T-helper 2 cell (primary cell): ENCODE measurements at regions not wholly inside any gene's neighbourhood (a gene's known extent, or its start where the extent isn't known, plus 50 kb on each side); places are given as distances from the start of the nearest gene placed in this dataset.
"Not testable (repeated sequence)": the region's sequence is repeated elsewhere in the genome, so short reads cannot be mapped to it uniquely, and the experiment has no call there.

Source experiments
- DNase-seq, 5 experiments: peaks; one replicate each; pipeline versions ENCODE4 v3.0.0 to v3.0.0-alpha.2; 2012 to 2022

DNA sequence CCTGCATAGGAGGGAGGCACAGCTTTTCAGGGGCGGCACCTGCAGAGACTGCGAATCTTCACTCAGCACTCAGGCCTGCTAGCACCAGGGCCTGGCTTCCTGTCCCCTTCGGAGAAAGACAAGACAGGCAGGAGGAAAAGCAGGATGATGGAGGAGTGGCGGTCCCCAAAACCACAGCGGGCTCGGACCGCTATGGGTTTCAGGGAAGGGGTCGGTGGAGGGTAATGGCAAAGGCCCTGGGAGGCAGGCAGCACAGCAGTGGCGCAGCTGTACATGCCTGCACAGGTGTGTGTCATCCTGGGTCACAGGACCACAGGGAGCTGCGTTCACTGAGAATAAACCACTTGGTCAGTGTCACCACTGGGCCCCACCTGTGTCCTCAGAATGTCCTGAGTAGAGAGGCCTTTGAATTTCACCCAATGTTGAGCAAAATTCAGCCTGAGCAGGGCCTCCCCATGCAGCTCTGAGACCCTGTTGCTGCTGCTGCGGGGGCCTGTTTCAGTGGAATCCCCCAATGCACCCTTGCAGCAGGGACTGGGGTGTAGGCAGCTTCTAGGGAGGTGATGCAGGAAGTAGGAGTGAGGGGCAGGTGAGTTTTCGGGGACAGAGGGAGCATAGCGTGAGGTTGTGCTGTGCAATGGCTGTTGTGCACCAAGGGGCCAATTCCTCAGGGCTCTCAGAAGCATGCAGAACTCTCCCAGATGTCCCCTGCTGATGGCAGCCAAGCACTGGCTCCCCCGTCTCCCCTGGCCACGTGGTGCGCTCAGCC is 90.6 kb upstream of the PPP2R2D start:
- DNase-seq, result no peak

DNA sequence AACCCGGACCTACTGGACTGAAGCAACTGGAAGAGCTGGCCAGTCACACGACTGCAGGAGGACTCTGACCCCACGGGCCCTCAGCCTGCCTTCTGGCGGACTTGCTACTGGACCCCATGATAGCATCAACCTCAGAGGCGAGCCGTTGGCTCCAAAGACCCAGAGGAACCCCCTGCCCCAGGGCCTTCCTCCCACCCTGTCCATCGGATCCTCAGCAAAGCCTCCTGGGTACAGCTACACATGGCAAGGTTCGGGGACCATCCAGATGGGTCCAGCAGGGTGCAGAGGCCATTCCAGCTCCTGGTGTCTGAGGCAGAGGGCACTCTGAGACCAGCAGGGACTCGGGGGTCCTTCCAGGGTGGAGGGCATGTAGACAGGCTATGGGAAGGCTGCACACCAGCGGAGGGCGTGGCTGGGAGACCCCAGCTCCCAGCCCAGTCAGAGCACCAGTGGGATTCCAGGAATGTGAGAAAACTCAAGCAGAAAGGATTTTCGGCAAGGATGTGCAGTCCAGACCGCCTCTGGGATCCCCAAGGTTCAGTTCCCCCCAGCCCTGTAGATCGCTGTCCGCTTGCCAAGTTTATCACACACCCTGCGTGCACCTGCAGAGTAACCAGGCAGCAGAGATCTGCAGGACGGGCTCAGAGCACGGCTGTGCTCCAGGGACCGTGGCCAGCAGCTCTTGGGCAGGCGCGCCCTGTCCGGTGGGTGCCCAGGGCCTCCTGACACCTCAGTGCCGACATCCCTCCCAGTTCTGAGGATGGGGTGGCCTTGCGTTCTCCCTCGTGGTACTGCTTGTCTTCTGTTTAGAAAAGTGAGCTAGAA is 89.8 kb upstream of the PPP2R2D start:
- DNase-seq, result no peak

DNA sequence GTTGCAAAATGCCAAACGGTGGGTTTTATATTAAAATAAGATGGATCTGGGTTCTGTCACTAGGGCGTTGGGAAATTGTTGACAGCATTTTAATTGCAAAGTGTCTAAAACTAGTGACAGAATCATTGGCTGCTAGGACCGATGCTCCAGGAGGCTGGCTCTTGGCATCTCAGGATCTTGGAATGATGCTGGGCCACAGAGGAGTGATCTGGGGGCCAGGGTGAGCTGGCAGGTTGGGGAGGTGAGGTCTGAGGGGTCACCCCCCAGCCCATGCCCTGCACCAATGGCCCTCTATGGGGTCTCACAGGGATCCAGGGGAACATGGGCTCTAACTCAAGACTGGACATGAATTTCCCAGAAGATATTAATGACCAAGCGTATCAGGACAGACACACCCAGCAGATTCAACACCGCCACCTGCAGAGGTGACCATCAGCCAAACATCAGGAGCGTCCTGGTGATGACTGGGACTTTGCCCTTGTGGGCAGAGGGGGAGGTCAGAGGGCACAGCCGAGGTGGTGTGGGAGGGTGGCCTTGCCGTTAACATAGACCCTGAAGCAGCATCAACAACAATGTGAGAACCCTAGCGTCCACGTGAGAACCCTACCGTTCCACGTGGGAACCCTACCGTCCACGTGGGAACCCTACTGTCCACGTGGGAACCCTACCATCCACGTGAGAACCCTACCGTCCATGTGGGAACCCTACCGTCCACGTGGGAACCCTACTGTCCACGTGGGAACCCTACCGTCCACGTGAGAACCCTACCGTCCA is 89.0 kb upstream of the PPP2R2D start:
- no peak for DNase-seq

DNA sequence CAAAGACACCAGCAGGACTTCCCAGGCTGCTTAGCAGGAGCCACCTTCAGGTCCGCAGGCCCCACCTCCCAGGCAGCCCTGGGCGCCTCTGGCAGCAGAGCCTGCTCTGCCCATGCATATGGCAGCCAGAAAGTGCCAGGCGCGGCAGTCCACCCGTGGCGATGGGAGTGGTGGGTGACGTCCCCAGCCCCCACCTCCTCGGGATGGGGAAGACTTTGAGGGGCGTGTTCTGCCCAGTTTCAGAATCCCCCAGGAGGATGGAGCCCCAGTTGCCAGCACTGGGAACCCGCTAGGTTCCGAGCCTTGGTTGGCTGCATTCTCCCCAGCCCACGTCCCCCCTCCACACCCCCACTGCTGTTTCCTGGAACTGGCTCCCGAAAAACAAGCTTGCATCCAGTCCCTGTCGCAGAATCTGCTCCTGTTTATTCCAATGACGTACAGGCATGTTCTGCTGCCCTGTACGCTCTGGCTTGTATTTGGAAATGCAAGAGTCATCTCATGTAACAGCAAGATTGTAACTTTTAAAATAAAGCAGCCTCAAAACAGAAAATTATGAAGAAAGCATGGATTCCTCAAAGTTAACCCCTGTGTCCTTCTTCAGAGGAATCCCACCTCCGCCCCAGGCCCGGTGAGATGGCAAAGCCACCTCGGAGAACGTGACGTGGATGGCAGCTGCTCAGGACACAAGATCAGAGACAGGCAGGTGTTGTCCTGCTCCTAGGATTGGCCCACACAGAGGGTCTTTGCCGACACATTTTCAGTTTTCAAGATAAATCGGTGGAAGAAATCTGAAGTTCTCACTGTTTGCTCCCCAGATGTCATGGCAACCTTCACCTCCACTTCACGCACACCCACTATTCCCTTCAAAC is 87.8 kb upstream of the PPP2R2D start:
- DNase-seq, result no peak

DNA sequence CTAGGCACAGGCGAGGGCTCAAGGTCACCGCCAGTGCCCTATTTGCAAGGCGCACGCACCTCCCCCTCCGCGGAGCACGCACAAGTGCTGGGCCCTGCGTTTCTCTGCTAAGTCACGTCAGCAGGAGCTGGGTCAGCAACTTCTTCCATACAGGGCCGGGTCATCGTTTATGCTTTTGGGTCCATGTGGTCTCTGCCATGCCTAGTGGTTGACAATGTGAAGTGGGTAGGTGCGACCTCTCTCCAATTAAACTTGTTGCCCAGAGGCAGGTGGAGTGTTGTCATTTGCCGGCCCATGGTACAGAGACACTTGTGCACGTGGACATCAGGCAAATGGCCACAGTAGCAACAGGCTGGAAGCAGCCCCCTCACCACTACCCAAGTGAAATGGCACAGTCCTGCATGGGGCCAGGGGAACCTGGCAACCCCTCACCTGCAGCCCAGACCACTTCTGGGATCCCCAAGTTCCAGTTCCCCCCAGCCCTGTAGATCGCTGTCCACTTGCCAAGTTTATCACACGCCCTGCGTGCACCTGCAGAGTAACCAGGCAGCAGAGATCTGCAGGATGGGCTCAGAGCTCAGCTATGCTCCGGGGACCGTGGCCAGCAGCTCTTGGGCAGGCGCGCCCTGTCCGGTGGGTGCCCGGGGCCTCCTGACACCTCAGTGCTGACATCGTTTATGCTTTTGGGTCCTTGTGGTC is 86.1 kb upstream of the PPP2R2D start:
- DNase-seq, result no peak

DNA sequence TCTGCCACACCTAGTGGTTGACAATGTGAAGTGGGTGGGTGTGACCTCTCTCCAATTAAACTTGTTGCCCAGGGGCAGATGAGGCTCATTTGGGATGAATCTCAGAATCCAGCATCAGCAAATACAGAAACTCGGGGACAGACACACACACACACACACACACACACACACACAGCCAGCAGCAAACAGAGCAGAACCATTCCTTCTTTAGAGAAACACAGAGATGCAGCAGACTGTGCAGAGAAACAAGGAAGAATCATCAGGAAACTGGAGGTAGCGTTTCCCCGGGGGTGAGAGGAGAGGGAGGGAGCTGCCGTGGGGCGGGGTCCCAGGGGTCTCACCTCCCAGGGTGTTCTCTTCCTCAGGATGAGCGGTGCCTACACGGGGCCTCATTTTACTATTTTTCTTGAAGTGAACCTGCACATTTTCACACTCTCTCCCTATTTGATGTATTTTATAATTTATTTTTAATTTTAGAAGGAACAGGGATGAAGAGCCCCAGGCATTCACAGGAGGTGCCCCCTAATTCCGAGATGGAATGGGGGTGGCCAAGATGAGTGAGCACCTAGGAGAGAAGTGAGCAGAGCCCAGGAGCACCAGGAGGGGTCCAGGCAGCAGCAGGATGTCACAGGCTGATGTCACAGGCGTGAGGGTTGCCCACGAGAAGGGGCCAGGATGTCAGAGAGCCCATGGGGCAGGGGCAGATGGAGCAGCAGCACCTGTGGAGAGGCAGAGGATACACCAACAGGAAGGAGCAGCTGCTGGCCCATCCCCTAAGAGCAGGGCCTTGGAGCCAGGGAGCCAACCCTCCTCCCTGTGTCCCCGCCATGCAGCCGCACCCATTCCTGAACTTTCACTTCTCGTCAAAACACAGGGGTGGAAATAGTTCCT is 85.3 kb upstream of the PPP2R2D start:
- DNase-seq, result no peak

DNA sequence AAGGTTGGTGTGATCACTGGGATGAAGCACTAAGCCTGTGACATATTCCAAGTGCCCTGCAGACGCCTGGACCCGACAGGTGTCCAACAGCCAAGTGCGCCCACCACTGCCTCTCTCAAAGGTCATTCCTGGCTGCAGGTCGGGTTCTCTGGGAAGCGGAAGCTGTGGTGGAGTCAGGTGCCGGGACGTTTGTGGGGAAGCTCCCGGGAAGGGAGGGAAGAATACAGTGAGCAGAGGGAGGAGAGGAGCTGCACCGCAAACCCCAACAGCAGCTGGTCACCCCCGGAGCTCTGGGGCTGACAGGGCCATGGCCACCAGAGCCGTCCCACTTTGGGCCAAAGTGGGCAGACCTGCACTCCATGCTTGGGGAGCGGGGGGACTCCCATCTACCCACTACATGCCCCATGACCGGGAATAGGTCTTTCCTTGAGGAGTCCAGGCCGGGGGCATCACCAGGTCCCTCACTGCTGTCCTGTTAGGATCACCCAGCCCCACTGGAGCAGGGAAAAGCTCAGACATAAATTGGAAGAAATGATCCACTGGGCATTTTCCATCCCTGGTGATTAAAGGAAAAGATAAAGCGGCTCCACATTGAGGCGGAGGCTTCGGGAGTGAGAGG is 84.5 kb upstream of the PPP2R2D start:
- no peak for DNase-seq

DNA sequence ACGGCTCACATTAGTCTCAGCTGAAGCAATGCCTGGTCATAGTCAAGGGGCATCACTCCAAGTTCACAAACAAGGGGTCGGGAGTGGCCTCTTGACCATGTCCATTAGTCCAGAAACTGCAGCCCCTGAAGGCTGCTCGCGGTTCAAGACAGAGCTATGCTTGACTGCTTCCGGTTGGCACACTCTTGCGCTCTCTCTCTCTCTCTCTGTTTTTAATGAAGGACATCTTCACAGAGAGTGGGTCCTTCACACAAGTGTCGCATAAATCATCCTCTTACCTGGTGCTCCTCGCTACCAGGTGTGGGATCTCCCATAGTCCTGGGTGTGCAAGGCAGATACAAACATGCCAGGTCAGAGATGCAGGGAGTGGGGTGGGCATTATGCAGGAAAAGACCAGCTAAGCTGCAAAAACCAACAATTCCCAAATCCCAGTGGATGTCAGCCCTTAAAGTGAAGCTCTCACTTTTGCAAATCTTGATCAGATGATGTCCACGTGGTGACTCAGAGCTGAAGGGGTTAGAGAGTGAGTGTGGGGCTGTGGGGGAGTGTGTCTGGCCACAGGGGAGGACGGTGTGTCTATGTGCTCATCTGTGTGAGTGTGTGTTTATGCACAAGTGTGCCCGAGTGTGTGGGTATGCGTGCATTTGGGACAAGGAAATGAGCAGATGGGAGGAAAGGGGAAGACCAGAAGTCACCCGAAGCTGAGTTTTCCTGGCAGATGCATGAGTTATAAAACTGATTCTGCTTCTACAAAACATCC is 83.7 kb upstream of the PPP2R2D start:
- no peak for DNase-seq

DNA sequence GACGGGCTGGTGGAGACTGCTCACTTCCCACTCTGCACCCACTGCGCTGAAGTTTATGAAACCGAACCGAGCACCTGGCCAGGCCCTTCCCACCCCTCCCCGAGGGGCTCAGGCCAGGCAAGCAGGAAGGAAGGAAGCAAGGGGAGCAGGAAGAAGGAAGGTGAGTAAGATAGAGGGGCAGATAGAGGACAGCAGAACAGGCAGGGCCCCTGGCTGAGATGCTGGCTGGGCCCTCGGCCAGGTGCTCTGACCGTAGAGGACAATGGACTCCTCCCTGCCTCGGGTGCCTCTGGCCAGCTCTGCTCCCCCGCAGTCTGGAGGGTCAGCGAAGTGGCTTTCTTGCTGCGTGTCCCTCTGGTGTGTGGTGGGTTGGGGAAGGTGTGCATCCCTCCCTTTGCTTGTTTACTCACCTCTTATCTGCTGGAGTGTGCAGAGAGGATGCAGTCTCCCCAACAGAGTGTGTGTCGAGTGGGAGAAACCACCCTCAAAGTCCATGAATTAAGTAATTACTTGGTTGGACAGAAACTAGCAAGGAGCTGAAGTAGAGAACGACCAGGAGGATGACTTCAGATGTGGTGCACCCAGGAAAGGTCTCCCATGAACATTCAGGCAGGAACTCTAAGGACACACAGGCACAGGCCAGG is 82.8 kb upstream of the PPP2R2D start:
- DNase-seq, result no peak

DNA sequence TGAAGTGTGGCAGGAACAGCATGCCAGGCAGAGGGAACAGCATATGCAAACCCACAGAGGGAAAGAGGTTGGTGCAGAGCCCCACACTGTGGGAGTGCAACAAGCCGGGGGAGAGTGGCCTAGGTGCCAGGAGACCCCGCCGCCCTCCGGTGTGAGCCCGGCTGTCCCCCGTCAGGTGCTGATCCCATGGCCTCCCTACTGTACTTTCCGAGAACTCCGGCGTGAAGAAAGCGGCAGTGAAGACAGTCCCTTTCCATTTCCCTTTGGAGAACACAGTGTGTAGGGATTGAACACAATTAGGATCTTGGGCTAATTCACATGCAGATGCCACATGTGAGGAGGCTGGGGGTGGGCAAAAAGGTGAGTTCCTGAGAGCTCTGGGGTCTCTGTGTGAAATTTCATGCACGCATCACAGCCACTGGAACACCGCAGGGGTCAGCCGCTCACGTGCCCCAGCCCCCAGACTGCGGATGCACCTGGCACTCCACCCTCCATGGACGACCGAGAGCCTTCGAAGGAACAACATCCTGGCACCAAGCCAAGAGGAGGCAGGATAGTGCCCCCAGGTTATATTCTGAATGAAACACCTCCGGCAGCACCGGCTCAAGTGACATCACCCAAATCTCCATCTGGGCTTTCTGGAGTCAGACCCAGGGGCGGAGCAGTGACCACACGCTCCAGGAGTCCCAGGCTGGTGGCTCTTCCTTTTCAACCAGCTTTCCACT is 82.1 kb upstream of the PPP2R2D start:
- no peak for DNase-seq

DNA sequence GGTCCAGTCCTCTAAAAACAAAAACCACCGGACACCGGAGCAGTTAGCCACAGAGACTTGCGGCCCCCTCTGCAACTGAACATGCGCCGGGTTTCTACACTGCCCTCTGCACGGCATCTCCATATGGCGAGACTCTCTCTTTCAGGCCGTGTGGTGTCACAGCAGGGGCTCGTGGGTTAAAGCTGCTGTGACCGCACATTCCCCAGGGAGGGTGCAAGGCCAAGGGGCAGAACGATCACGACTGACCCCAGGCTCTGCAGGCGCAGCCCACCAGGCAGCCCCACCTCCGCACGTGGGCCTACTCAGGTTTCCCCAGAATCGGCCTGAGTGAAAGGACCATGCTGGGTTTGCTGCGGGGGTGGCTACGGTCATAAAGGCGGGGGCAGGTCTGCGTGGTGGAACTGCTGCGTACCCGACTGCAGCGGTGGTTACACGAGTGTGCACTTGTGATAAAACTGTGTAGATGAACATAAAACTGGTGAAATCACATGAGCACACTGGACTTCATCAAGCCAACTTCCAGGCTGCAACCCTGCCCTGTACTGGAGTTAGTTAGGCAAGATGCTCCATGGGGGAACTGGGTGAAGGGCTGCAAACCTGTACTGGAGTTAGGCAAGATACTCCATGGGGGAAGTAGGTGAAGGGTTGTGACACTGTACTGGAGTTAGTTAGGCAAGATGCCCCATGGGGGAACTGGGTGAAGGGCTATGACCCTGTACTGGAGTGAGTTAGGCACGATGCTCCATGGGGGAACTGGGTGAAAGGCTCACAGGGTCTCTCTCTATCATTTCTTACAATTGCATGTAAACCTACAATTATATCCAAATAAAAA is 81.4 kb upstream of the PPP2R2D start:
- DNase-seq, result no peak

DNA sequence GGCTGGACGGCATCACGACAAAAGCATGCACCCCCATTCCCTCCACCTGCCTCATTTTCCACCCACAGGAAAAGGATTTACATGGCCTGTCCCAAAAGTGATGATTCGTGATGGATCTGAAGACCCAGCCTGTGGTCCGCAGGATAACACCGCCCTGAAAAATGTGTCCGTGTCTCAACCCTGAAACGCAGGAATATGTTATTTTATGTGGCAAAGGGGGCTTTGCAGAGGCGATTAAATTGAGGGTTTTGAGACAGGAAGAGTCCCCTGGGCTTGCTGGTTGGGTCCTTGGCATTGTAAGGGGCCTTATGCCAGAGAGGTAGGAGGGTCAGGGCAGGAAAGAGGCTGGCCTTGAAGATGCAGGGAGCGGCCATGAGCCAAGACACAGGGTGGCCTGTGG is 80.2 kb upstream of the PPP2R2D start:
- DNase-seq, result no peak

DNA sequence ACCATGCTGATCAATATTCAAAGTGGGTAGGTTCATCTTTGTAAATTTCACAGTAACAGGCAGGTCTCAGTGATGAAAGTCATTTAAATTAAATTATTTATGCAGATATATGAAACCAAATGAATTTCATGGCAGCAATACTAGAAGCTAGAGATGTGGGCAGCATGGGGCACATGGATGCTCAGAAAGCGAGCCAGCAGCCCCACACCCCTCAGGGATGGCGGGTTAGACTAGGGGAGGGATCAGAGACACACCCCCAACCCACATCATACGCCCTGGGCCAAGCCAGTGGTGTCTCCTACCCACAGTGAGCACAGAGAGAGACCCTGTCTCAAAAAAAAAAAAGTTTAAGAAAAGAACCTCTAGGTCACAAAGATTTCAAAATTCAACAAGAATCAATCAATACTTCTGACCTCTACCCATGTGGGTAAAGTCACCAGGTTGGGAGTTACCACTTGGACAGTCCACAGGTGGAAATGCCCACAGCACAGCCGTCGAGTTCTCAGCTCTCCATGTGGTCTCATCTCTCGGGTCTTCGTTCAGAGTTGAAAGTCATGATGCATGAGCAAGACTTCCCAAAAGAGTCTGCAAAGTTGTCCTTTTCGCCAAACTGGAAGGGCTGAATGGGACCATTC is 79.3 kb upstream of the PPP2R2D start:
- no peak for DNase-seq

DNA sequence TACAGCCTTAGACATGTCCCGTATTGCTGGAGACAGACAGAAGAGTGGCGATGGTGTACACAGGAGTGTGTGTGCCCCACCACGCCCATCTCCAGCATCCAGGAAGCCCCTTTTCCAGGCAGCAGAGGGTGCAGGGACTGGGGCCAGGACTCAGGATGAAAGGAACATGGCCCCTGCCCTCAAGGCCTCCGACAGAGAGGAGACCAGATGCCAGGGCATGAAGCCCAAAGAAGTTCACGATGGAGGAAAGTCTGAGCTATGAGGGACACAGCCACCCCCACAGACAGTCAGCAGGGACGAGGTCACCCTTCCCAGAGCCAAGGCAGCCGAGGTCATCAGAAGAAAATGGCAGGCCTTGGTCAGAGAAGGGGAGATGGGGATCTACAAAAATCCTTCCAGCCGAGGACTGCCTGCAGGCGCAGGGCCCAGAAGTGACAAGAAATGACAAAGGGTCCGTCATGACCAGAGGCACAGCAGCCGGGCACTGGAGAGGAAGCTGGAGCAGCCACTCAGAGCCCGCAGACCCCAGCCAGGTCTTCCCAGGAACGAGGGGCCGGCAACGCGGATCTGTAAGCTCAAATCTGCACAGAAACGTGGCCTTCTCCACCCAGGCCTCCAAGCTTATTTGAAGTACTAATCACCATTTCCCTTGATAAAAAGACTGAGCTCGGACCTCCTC is 78.7 kb upstream of the PPP2R2D start:
- DNase-seq, result no peak

DNA sequence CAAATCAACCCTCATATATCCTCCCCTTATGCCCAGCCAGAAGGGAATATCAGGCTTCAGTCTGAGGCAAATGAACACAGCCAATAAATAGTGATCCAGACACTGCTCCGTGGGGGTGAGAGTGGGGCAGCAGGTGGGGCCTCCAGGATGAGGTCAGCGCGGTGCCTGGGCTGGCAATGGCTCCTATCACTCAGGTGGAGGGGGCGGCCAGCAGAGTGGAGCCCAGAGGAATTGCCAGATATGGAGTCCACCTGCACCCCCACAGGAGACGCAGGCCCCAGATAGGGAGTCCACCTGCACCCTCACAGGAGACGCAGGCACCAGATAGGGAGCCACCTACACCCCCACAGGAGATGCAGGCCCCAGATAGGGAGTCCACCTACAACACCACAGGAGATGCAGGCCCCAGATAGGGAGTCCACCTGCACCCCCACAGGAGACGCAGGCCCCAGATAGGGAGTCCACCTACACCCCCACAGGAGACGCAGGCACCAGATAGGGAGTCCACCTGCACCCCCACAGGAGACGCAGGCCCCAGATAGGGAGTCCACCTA is 78.0 kb upstream of the PPP2R2D start:
- DNase-seq, result no peak

DNA sequence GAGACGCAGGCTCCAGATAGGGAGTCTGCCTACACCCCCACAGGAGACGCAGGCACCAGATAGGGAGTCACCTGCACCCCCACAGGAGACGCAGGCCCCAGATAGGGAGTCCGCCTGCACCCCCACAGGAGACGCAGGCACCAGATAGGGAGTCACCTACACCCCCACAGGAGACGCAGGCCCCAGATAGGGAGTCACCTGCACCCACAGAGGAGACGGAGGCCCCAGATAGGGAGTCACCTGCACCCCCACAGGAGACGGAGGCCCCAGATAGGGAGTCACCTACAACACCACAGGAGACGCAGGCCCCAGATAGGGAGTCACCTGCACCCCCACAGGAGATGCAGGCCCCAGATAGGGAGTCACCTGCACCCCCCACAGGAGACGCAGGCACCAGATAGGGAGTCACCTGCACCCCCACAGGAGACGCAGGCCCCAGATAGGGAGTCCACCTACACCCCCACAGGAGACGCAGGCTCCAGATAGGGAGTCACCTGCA is 77.2 kb upstream of the PPP2R2D start:
- not testable (repeated sequence) for DNase-seq
